HEK293 (cell line): ENCODE measurements at regions not wholly inside any gene's neighbourhood (a gene's known extent, or its start where the extent isn't known, plus 50 kb on each side); places are given as distances from the start of the nearest gene placed in this dataset.
A peak's percentile ranks its signal among the peaks of the same experiment; 100 is the strongest.

Experiments used
- CTCF ChIA-PET: fragments of 350-600 bp; formaldehyde crosslinking; extraction: SDS; loops from one replicate; lab custom pipeline; 2021; ENCODE audit warnings: antibody characterized with exemption; lab: Yijun Ruan, JAX
- POLR2A ChIA-PET: fragments of 300-600 bp; formaldehyde crosslinking; extraction: SDS; loops from one replicate; lab custom pipeline; 2020; ENCODE audit warnings: antibody characterized with exemption, inconsistent platforms; lab: Yijun Ruan, JAX
- H3K27ac ChIP-seq: fragments of 200-500 bp; sonication (Bioruptor generic); 2 replicates; pipeline ENCODE4 v1.5.1; 2014; ENCODE audit warnings: low read depth, low read length, control low read depth, inconsistent platforms; ENCODE audit errors: extremely low read depth
- H3K36me3 ChIP-seq, 2 experiments: fragments of 200-500 bp in 1 of 2; sonication (Bioruptor generic) in 1 of 2; 1 replicate in 1 of 2; 2 replicates in 1 of 2; pipeline ENCODE4 v1.5.1; 2014 to 2017; ENCODE audit warnings: inconsistent platforms in 2 of 2, low read length in 2 of 2; ENCODE audit not compliant: control insufficient read depth in 2 of 2, insufficient read depth in 1 of 2
- H3K4me1 ChIP-seq: fragments of 200-500 bp; sonication (Bioruptor generic); 2 replicates; pipeline ENCODE4 v1.5.1; 2014; ENCODE audit warnings: mild to moderate bottlenecking, low read length, inconsistent platforms; ENCODE audit not compliant: control insufficient read depth, insufficient read depth
- H3K4me3 ChIP-seq: 2 replicates; pipeline ENCODE4 v1.5.1; 2011; ENCODE audit warnings: low read depth, mild to moderate bottlenecking, control low read depth, low read length, moderate library complexity
- H3K9me3 ChIP-seq: fragments of 200-500 bp; sonication (Bioruptor generic); 2 replicates; pipeline ENCODE4 v1.5.1; 2014; ENCODE audit warnings: low read depth, low read length, inconsistent platforms; ENCODE audit not compliant: control insufficient read depth, insufficient read depth
- HOXC10 ChIP-seq: sonication (generic); formaldehyde crosslinking; IDR thresholded peaks from 2 replicates; pipeline ENCODE4 v1.8.1; 2023; ENCODE audit warnings: mild to moderate bottlenecking, missing genetic modification reagents
- PRDM1 ChIP-seq: fragments of 450-650 bp; formaldehyde crosslinking; IDR thresholded peaks from 2 replicates; pipeline ENCODE4; 2016; ENCODE audit warnings: missing biosample characterization, missing genetic modification characterization
- RBAK ChIP-seq: fragments of 450-650 bp; formaldehyde crosslinking; IDR thresholded peaks from 2 replicates; pipeline ENCODE4 v1.5.1; 2016; ENCODE audit warnings: missing biosample characterization, missing genetic modification characterization
- SETDB1 ChIP-seq: IDR thresholded peaks from one replicate; pipeline ENCODE4 v1.6.1; 2017; ENCODE audit warnings: mild to moderate bottlenecking, low read length, moderate library complexity, mixed read lengths; ENCODE audit not compliant: insufficient read length
- YY1 ChIP-seq: fragments of 450-650 bp; formaldehyde crosslinking; IDR thresholded peaks from 2 replicates; pipeline ENCODE4 v1.5.1; 2018; ENCODE audit warnings: missing biosample characterization, missing genetic modification characterization
- YY2 ChIP-seq: fragments of 450-650 bp; formaldehyde crosslinking; IDR thresholded peaks from 2 replicates; pipeline ENCODE4 v1.5.1; 2016; ENCODE audit warnings: missing biosample characterization, missing genetic modification characterization
- ZEB2 ChIP-seq: fragments of 450-650 bp; formaldehyde crosslinking; IDR thresholded peaks from 2 replicates; pipeline ENCODE4 v1.5.1; 2016; ENCODE audit warnings: missing biosample characterization, missing genetic modification characterization
- ZFP69B ChIP-seq: fragments of 450-650 bp; formaldehyde crosslinking; IDR thresholded peaks from 2 replicates; pipeline ENCODE4 v1.5.1; 2016; ENCODE audit warnings: missing biosample characterization, missing genetic modification characterization
- ZNF121 ChIP-seq: fragments of 450-650 bp; formaldehyde crosslinking; IDR thresholded peaks from 2 replicates; pipeline ENCODE4 v1.5.1; 2016; ENCODE audit warnings: missing biosample characterization, missing genetic modification characterization
- ZNF155 ChIP-seq: fragments of 450-650 bp; formaldehyde crosslinking; IDR thresholded peaks from 2 replicates; pipeline ENCODE4 v1.5.1; 2016; ENCODE audit warnings: missing biosample characterization, missing genetic modification characterization
- ZNF169 ChIP-seq: fragments of 450-650 bp; formaldehyde crosslinking; IDR thresholded peaks from 2 replicates; pipeline ENCODE4 v1.5.1; 2016; ENCODE audit warnings: missing biosample characterization, missing genetic modification characterization
- ZNF274 ChIP-seq, 2 experiments: fragments of 200-500 bp in 1 of 2; fragments of 450-650 bp in 1 of 2; sonication (Bioruptor generic) in 1 of 2; formaldehyde crosslinking in 1 of 2; IDR thresholded peaks; 2 replicates each; pipeline versions ENCODE4 v1.5.1 to v1.6.1; 2014 to 2016; ENCODE audit warnings: borderline replicate concordance in 1 of 2, inconsistent platforms in 1 of 2, low read length in 1 of 2, missing biosample characterization in 1 of 2, missing genetic modification characterization in 1 of 2
- ZNF292 ChIP-seq: fragments of 450-650 bp; formaldehyde crosslinking; IDR thresholded peaks from 2 replicates; pipeline ENCODE4 v1.5.1; 2016; ENCODE audit warnings: low read depth, missing biosample characterization, missing genetic modification characterization, borderline replicate concordance
- ZNF324 ChIP-seq: fragments of 450-650 bp; formaldehyde crosslinking; IDR thresholded peaks from 2 replicates; pipeline ENCODE4 v1.5.1; 2016; ENCODE audit warnings: missing biosample characterization, missing genetic modification characterization
- ZNF423 ChIP-seq: fragments of 450-650 bp; formaldehyde crosslinking; IDR thresholded peaks from 2 replicates; pipeline ENCODE4 v1.5.1; 2016; ENCODE audit warnings: missing biosample characterization, missing genetic modification characterization
- ZNF433 ChIP-seq: fragments of 450-650 bp; formaldehyde crosslinking; IDR thresholded peaks from 2 replicates; pipeline ENCODE4 v1.5.1; 2016; ENCODE audit warnings: missing biosample characterization, missing genetic modification characterization, low read depth
- ZNF544 ChIP-seq: fragments of 450-650 bp; formaldehyde crosslinking; IDR thresholded peaks from 2 replicates; pipeline ENCODE4 v1.5.0; 2017; ENCODE audit warnings: missing biosample characterization, missing genetic modification characterization
- ZNF561 ChIP-seq: fragments of 450-650 bp; IDR thresholded peaks from 2 replicates; pipeline ENCODE4 v1.5.1; 2018; ENCODE audit warnings: missing biosample characterization, missing genetic modification characterization, borderline replicate concordance
- ZNF596 ChIP-seq: fragments of 450-650 bp; IDR thresholded peaks from 2 replicates; pipeline ENCODE4 v1.5.0; 2018; ENCODE audit warnings: missing biosample characterization, mild to moderate bottlenecking, missing genetic modification characterization, moderate library complexity
- ZNF610 ChIP-seq: fragments of 450-650 bp; formaldehyde crosslinking; IDR thresholded peaks from 2 replicates; pipeline ENCODE4 v1.5.1; 2016; ENCODE audit warnings: missing biosample characterization, missing genetic modification characterization, borderline replicate concordance
- ZNF660 ChIP-seq: fragments of 450-650 bp; IDR thresholded peaks from 2 replicates; pipeline ENCODE4 v1.5.1; 2018; ENCODE audit warnings: missing biosample characterization, mild to moderate bottlenecking, missing genetic modification characterization
- ZNF777 ChIP-seq: fragments of 450-650 bp; formaldehyde crosslinking; IDR thresholded peaks from 2 replicates; pipeline ENCODE4 v1.5.1; 2017; ENCODE audit warnings: missing biosample characterization, missing genetic modification characterization, borderline replicate concordance
- ZNF843 ChIP-seq: fragments of 450-650 bp; formaldehyde crosslinking; IDR thresholded peaks from 2 replicates; pipeline ENCODE4 v1.5.1; 2016; ENCODE audit warnings: missing biosample characterization, missing genetic modification characterization
- TF ChIP-seq, protein P1 (sequence below): fragments of 450-650 bp; formaldehyde crosslinking; IDR thresholded peaks from 2 replicates; pipeline ENCODE4 v1.5.1; 2017; ENCODE audit warnings: missing biosample characterization, missing genetic modification characterization
- TF ChIP-seq, protein P2 (sequence below): fragments of 450-650 bp; formaldehyde crosslinking; IDR thresholded peaks from 2 replicates; pipeline ENCODE4 v1.5.1; 2016; ENCODE audit warnings: missing biosample characterization, missing genetic modification characterization, borderline replicate concordance
- TF ChIP-seq, protein P3 (sequence below): fragments of 450-650 bp; formaldehyde crosslinking; IDR thresholded peaks from 2 replicates; pipeline ENCODE4 v1.5.1; 2017; ENCODE audit warnings: missing biosample characterization, missing genetic modification characterization
- TF ChIP-seq, protein P4 (sequence below): fragments of 450-650 bp; formaldehyde crosslinking; IDR thresholded peaks from 2 replicates; pipeline ENCODE4 v1.5.1; 2016; ENCODE audit warnings: missing biosample characterization, missing genetic modification characterization
- TF ChIP-seq, protein P5 (sequence below): sonication (generic); formaldehyde crosslinking; IDR thresholded peaks from 2 replicates; pipeline ENCODE4 v1.8.1; 2022; ENCODE audit warnings: mild to moderate bottlenecking, moderate library complexity, missing genetic modification reagents

DNA sequence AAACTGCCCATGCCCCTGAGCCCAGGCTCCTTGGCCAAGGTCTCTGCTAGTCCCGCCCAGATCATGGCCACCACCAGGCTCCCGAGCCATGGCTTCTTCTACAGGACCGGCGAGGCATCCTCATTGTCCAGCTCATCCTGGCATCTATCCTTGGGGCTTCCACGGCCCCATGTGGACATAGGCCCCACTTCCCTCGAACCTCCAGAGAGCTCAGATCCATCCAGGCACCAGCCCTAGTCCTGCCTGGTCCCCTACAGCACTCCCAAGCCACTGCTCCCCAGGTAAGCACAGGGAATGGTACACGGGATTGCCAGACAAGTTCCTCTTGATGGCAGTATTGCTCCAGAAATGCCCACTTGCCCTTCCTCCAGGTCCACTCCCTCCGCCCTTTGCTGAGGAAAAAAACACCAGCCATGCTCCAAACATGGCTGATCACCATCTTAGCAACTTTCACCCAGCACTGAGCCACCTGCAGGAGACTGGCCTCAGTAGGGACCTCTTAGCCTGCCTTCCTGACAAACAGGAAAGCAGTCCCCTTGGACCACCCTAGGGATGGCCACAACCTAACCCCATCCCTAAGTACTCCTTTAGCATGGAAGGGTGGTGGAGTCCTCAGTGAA lies 272.1 kb upstream of the AGTR2 start (continued):
- peak; percentile 49; the same call in 1 of the 2 replicates for TF ChIP-seq ZNF843 (tag by site-specific recombination)
- no peak for TF ChIP-seq RBAK (tag by site-specific recombination)
- no peak for TF ChIP-seq ZNF596 (tag by site-specific recombination)
- 0 out of 2 replicates have a peak, but pooled peaks have one; percentile 33 for TF ChIP-seq ZFP69B
- TF ChIP-seq YY1 (tag by site-specific recombination): peak; percentile 77; the same call in 1 of the 2 replicates

DNA sequence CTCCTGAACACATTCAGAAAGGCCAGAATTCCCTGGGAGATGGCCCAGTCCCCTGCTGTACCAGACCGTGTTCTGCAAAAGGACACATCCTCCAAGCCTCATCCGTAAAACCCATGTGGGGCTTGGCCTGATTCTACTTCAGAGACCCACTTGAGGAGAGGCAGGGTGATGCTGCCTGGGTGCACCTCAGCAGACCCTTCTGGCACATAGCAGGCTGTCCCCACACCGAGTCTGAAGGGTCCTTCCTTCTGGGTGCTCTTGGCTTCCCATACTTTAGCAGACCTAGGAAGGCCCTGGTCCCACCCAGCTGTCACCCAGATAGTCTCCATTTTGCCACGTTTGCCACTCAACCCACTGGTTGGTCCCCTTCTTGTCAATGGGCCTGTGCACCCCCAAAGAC lies 270.1 kb upstream of the AGTR2 start:
- ChIA-PET CTCF (no interaction called here), POLR2A (no interaction called here)
- Histone ChIP-seq H3K9me3 (no peaks in the 10 kb centered on the region), H3K4me1 (no peaks in the 10 kb centered on the region), H3K27ac (no peak overlapping the region), H3K36me3 (no peaks in the 10 kb centered on the region), H3K4me3 (no peak overlapping the region)
- no peak for TF ChIP-seq ZNF423 (tag by site-specific recombination)
- TF ChIP-seq, protein P1, sequence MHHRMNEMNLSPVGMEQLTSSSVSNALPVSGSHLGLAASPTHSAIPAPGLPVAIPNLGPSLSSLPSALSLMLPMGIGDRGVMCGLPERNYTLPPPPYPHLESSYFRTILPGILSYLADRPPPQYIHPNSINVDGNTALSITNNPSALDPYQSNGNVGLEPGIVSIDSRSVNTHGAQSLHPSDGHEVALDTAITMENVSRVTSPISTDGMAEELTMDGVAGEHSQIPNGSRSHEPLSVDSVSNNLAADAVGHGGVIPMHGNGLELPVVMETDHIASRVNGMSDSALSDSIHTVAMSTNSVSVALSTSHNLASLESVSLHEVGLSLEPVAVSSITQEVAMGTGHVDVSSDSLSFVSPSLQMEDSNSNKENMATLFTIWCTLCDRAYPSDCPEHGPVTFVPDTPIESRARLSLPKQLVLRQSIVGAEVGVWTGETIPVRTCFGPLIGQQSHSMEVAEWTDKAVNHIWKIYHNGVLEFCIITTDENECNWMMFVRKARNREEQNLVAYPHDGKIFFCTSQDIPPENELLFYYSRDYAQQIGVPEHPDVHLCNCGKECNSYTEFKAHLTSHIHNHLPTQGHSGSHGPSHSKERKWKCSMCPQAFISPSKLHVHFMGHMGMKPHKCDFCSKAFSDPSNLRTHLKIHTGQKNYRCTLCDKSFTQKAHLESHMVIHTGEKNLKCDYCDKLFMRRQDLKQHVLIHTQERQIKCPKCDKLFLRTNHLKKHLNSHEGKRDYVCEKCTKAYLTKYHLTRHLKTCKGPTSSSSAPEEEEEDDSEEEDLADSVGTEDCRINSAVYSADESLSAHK: no peak
- no peak for TF ChIP-seq ZNF433 (tag by site-specific recombination)
- no peak for TF ChIP-seq ZNF544 (tag by site-specific recombination)
- TF ChIP-seq, protein P2, sequence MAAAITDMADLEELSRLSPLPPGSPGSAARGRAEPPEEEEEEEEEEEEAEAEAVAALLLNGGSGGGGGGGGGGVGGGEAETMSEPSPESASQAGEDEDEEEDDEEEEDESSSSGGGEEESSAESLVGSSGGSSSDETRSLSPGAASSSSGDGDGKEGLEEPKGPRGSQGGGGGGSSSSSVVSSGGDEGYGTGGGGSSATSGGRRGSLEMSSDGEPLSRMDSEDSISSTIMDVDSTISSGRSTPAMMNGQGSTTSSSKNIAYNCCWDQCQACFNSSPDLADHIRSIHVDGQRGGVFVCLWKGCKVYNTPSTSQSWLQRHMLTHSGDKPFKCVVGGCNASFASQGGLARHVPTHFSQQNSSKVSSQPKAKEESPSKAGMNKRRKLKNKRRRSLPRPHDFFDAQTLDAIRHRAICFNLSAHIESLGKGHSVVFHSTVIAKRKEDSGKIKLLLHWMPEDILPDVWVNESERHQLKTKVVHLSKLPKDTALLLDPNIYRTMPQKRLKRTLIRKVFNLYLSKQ: no peak
- TF ChIP-seq ZNF777: no peak
- TF ChIP-seq ZNF324: no peak
- TF ChIP-seq, protein P3, sequence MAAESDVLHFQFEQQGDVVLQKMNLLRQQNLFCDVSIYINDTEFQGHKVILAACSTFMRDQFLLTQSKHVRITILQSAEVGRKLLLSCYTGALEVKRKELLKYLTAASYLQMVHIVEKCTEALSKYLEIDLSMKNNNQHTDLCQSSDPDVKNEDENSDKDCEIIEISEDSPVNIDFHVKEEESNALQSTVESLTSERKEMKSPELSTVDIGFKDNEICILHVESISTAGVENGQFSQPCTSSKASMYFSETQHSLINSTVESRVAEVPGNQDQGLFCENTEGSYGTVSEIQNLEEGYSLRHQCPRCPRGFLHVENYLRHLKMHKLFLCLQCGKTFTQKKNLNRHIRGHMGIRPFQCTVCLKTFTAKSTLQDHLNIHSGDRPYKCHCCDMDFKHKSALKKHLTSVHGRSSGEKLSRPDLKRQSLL (tag by site-specific recombination): no peak
- no peak for TF ChIP-seq ZNF292
- no peak for TF ChIP-seq ZNF610 (tag by site-specific recombination)
- no peak for TF ChIP-seq ZNF660 (tag by site-specific recombination)
- TF ChIP-seq HOXC10 (CRISPR knock-in tag): no peak
- TF ChIP-seq ZEB2: no peak
- no peak for TF ChIP-seq ZNF121
- no peak for TF ChIP-seq ZNF561 (tag by site-specific recombination)
- TF ChIP-seq SETDB1: no peak

DNA sequence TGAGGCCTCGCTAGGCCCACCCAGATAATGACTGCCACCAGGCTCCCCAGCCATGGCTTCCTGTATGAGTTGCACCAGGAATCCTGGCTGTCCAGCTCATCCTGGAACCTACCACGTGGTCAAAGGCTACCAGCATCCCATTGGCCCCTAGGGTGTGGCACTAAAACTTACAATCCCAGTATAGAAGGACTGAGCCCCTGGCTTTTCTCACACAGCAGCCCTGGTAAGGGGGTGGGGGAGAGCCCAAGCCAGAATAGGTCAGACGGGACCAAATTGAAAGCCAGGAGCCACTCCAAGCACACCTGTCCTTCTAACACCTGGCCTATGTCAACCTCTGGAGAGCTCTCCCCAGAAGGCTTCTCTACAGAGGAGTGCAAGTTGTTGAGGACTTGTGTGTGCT lies 269.3 kb upstream of the AGTR2 start:
- ChIA-PET POLR2A (no interaction called here), CTCF (interaction anchor here (0.7 kb wide), 1 partner anchor 52 kb away, joined by 3 read pairs; no protein-coding TSS in a partner anchor)
- no peaks in the 10 kb centered on the region for H3K4me1 ChIP-seq
- H3K9me3 ChIP-seq: no peaks in the 10 kb centered on the region
- H3K36me3 ChIP-seq: no peaks in the 10 kb centered on the region
- no peak overlapping the region for H3K4me3 ChIP-seq
- H3K27ac ChIP-seq: no peak overlapping the region
- no peak for TF ChIP-seq ZNF155 (tag by site-specific recombination)
- no peak for TF ChIP-seq ZNF274 (IDR thresholded peaks at IDR 0.05; ENCODE audit: low read length)
- TF ChIP-seq ZNF274 (tag by site-specific recombination; IDR thresholded peaks at IDR 0.05; ENCODE audit: borderline replicate concordance): no peak
- TF ChIP-seq, protein P4, sequence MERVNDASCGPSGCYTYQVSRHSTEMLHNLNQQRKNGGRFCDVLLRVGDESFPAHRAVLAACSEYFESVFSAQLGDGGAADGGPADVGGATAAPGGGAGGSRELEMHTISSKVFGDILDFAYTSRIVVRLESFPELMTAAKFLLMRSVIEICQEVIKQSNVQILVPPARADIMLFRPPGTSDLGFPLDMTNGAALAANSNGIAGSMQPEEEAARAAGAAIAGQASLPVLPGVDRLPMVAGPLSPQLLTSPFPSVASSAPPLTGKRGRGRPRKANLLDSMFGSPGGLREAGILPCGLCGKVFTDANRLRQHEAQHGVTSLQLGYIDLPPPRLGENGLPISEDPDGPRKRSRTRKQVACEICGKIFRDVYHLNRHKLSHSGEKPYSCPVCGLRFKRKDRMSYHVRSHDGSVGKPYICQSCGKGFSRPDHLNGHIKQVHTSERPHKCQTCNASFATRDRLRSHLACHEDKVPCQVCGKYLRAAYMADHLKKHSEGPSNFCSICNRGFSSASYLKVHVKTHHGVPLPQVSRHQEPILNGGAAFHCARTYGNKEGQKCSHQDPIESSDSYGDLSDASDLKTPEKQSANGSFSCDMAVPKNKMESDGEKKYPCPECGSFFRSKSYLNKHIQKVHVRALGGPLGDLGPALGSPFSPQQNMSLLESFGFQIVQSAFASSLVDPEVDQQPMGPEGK (tag by site-specific recombination): no peak
- no peak for TF ChIP-seq YY2
- no peak for TF ChIP-seq PRDM1
- TF ChIP-seq, protein P5, sequence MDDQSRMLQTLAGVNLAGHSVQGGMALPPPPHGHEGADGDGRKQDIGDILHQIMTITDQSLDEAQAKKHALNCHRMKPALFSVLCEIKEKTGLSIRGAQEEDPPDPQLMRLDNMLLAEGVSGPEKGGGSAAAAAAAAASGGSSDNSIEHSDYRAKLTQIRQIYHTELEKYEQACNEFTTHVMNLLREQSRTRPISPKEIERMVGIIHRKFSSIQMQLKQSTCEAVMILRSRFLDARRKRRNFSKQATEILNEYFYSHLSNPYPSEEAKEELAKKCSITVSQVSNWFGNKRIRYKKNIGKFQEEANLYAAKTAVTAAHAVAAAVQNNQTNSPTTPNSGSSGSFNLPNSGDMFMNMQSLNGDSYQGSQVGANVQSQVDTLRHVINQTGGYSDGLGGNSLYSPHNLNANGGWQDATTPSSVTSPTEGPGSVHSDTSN (CRISPR knock-in tag): no peak
- no peak for TF ChIP-seq ZNF169 (tag by site-specific recombination)
